ENCODE measurements at regions not wholly inside any gene's neighbourhood (a gene's known extent, or its start where the extent isn't known, plus 50 kb on each side); places are given as distances from the start of the nearest gene placed in this dataset.

- H2BK20ac ChIP-seq (ENCODE audit: low read depth, low read length): no peak overlapping the region
- no peaks in the 10 kb centered on the region for H3K9me1 ChIP-seq (ENCODE audit: insufficient read depth, low read length)
- ChIA-PET CTCF (no interaction called here), POLR2A (ENCODE audit: unreplicated experiment) (no interaction called here)
- H3K9ac ChIP-seq (ENCODE audit: low read depth, low read length): no peak overlapping the region
- H3K23ac ChIP-seq (ENCODE audit: low read depth, low read length): no peak overlapping the region
- H3K14ac ChIP-seq (replicated peaks; ENCODE audit: low read depth, low read length): no peak overlapping the region
- H3K4me2 ChIP-seq (ENCODE audit: low read depth, low read length): no peak overlapping the region
- dilution Hi-C loops (cut with HindIII; ENCODE audit: low sequenced_read_pairs, unreplicated experiment) (no loop called here), intact Hi-C loops (cut with micrococcal nuclease) (no loop called here), in situ Hi-C loops (cut with MboI; ENCODE audit: low sequenced_read_pairs) (no loop called here)
- H4K5ac ChIP-seq (ENCODE audit: low read depth, low read length): no peak overlapping the region
- no peak for DNase-seq
- no peak overlapping the region for H3K4me3 ChIP-seq (ENCODE audit: insufficient read depth, low read depth, low read length)
- H2BK15ac ChIP-seq (ENCODE audit: low read depth, low read length): no peak overlapping the region
- TF ChIP-seq CTCF (conservative IDR thresholded peaks at IDR 0.05; ENCODE audit: low read depth, low read length): no peak
- H2AK9ac ChIP-seq (replicated peaks; ENCODE audit: low read depth, low read length, poor library complexity): no peak overlapping the region
- H2BK120ac ChIP-seq (ENCODE audit: low read depth, low read length): no peak overlapping the region
- no peak overlapping the region for H3K27ac ChIP-seq (ENCODE audit: insufficient read depth, low read length)
- H3K79me1 ChIP-seq (ENCODE audit: low read depth in 1 of 2, low read length in 2 of 2): no peaks in the 10 kb centered on the region
- H2AFZ ChIP-seq (replicated peaks; ENCODE audit: low read length, poor library complexity): no peak overlapping the region
- H3K4ac ChIP-seq (ENCODE audit: low read depth, low read length): no peak overlapping the region
- H4K8ac ChIP-seq (ENCODE audit: low read depth in 2 of 2, low read length in 2 of 2): no peak overlapping the region
- H3K27me3 ChIP-seq (ENCODE audit: control insufficient read depth, insufficient read depth, low read length): no peaks in the 10 kb centered on the region
- H3K18ac ChIP-seq (ENCODE audit: low read depth, low read length): no peak overlapping the region
- no peaks in the 10 kb centered on the region for H4K20me1 ChIP-seq (ENCODE audit: insufficient read depth, low read length)
- ATAC-seq (ENCODE audit: low read depth): no peak
- no peaks in the 10 kb centered on the region for H3K4me1 ChIP-seq (ENCODE audit: control insufficient read depth, insufficient read depth, low read length)
- no peak overlapping the region for H2BK5ac ChIP-seq (ENCODE audit: low read depth, low read length, poor library complexity, severe bottlenecking)
- H3K9me3 ChIP-seq (ENCODE audit: control insufficient read depth, insufficient read depth, low read length): no peaks in the 10 kb centered on the region
- BruUV-seq (replicated peaks): no TSS peak
- H4K91ac ChIP-seq (ENCODE audit: insufficient read depth, low read depth, low read length): no peak overlapping the region
- no peak overlapping the region for H2AK5ac ChIP-seq (ENCODE audit: low read depth, low read length)
- no peaks in the 10 kb centered on the region for H3K36me3 ChIP-seq (ENCODE audit: control insufficient read depth, insufficient read depth, low read length)
- H3K56ac ChIP-seq (ENCODE audit: extremely low read depth, insufficient read depth, low read length): no peak overlapping the region
Measured at GRCh38 chr2:180156651-180157050, 149.6 kb upstream of the CWC22 start.
